Kidney epithelial cell (primary cell): ENCODE measurements at regions not wholly inside any gene's neighbourhood (a gene's known extent, or its start where the extent isn't known, plus 50 kb on each side); places are given as distances from the start of the nearest gene placed in this dataset.
"Not testable (repeated sequence)": the region's sequence is repeated elsewhere in the genome, so short reads cannot be mapped to it uniquely, and the experiment has no call there.

Experiments used
- DNase-seq: peaks from one replicate; pipeline ENCODE4 v3.0.0-alpha.2; 2010; ENCODE audit warnings: low read depth
- H3K27me3 ChIP-seq: 2 replicates; pipeline ENCODE4 v1.6.0; 2011; ENCODE audit warnings: low read length; ENCODE audit not compliant: control insufficient read depth, insufficient read depth
- H3K36me3 ChIP-seq: 2 replicates; pipeline ENCODE4 v1.5.1; 2011; ENCODE audit warnings: low read length; ENCODE audit not compliant: control insufficient read depth, insufficient read depth
- H3K4me3 ChIP-seq: 2 replicates; pipeline ENCODE4 v1.5.1; 2011; ENCODE audit warnings: low read depth, mild to moderate bottlenecking, control low read depth, low read length
- TF ChIP-seq, protein P1 (sequence below): IDR thresholded peaks from 2 replicates; pipeline ENCODE4 v1.5.1; 2011; ENCODE audit warnings: mild to moderate bottlenecking, moderate library complexity, low read length, control low read depth, inconsistent platforms; ENCODE audit not compliant: insufficient read depth, poor library complexity, severe bottlenecking

DNA sequence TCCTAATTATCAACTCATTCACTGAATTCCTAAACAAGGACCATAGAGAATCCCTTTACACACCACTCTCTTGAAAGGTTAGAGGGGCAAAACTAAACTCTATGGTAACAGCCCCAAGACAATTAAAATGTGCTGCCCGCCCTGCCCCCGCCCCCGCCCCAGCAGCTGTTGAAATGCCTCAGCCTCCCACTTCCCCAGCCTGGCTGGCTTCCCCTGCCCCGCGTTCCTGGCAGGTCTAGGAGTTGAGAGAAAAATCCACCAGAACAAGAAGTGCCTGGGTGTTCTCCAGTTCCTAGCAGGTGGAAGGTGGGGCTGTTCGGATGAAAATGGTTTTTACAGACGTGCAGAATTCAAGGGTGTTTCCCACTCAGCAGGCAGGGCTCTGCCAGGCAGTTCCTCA lies 109.5 kb upstream of the ZEB1 start:
- no peaks in the 10 kb centered on the region for H3K36me3 ChIP-seq
- H3K4me3 ChIP-seq, result no peak overlapping the region
- no peaks in the 10 kb centered on the region for H3K27me3 ChIP-seq
- DNase-seq, result no peak
- TF ChIP-seq, protein P1, sequence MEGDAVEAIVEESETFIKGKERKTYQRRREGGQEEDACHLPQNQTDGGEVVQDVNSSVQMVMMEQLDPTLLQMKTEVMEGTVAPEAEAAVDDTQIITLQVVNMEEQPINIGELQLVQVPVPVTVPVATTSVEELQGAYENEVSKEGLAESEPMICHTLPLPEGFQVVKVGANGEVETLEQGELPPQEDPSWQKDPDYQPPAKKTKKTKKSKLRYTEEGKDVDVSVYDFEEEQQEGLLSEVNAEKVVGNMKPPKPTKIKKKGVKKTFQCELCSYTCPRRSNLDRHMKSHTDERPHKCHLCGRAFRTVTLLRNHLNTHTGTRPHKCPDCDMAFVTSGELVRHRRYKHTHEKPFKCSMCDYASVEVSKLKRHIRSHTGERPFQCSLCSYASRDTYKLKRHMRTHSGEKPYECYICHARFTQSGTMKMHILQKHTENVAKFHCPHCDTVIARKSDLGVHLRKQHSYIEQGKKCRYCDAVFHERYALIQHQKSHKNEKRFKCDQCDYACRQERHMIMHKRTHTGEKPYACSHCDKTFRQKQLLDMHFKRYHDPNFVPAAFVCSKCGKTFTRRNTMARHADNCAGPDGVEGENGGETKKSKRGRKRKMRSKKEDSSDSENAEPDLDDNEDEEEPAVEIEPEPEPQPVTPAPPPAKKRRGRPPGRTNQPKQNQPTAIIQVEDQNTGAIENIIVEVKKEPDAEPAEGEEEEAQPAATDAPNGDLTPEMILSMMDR, result no peak

DNA sequence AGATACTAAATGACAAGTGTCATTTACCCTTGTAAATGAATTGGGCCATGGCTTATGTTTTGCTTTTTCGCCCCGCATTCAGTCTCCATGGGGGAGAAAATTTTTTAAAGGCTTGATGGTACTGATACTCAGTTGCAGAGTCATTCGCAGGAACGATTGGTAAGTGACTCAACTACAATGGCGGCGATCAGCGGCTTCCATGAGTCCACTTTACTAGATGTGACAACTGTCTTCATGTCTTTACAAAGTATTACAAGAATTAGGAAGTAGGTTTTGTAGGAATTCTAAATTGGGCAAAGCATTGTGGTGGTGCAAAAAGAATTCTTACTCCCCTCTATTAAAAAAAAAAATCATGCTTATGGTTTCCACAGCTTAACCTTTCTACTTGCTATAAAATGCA lies 108.8 kb upstream of the ZEB1 start:
- H3K27me3 ChIP-seq, result no peaks in the 10 kb centered on the region
- no peak for DNase-seq
- H3K36me3 ChIP-seq, result no peaks in the 10 kb centered on the region
- no peak overlapping the region for H3K4me3 ChIP-seq
- TF ChIP-seq, protein P1, result no peak

DNA sequence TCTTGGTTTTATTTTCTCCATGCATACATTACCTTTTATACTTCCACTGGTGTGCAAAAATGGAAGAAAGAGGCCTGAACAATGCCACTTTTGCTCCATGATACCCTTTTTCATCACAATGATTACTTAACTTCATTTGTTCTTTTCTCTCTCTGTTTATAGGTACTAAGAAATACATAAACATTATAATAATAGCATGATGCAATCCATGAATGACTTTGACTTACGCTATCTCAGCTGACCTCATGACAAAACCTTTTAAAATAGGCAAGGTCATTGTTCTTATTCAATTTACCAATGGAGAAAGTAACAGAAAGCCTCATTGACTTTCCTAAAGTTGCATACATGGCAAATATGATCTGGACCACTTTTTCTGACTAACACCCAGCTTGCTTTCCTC lies 105.1 kb upstream of the ZEB1 start:
- DNase-seq, result no peak
- Histone ChIP-seq H3K27me3 (no peaks in the 10 kb centered on the region), H3K36me3 (no peaks in the 10 kb centered on the region), H3K4me3 (no peak overlapping the region)
- TF ChIP-seq, protein P1, result no peak

DNA sequence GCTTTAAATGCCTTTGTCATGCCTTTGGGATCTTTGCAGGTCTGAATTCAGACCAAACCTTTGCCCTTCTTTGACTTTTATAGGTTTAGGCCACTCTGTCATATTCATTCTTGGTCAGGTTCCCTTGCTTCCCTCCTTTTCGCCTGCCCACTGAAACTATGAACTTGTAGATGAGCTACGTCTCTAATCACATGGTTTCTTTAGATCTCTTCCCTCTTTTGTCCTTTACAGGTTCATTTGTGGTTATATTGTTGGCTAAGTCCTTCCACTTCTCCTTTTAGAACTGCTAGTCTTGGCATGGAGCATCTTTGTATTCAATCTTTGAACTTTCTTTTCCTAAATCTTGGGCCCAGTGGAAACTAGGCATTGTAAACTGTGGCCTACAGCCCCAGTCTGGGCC lies 104.0 kb upstream of the ZEB1 start:
- no peak overlapping the region for H3K4me3 ChIP-seq
- no peak for DNase-seq
- no peaks in the 10 kb centered on the region for H3K36me3 ChIP-seq
- TF ChIP-seq, protein P1, result no peak
- H3K27me3 ChIP-seq, result no peaks in the 10 kb centered on the region

DNA sequence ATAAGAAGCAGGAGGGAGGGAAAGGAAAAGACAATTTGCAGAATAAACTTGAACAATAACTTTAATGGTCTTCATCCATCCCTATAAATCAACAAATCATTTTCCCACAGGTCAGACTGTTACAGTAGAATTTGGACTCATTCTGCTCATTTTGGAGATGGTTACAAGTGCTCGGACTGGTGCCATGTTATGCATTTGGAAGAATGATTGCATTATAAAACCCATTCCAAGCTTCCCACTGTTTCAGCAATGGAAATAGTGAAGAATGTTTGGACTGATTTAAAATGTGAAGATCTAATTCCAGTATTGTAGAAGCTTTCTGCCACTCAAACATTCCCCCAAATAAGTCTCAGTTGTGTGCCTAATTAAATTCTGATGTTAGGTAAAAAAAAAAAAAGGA lies 99.7 kb upstream of the ZEB1 start:
- no peak overlapping the region for H3K4me3 ChIP-seq
- DNase-seq, result no peak
- H3K36me3 ChIP-seq, result no peaks in the 10 kb centered on the region
- TF ChIP-seq, protein P1, result no peak
- H3K27me3 ChIP-seq, result no peaks in the 10 kb centered on the region

DNA sequence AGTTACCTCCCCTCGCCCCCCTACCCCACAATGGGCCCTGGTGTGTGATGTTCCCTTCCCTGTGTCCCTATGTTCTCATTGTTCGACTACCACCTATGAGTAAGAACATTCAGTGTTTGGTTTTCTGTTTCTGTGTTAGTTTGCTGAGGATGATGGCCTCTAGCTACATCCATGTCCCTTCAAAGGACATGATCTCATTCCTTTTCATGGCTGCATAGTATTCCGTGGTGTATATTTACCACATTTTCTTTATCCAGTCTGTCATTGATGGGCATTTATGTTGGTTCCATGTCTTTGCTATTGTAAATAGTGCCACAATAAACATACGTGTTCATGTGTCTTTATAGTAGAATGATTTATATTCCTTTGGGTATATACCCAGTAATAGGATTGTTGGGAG lies 90.2 kb upstream of the ZEB1 start:
- not testable (repeated sequence) for H3K36me3 ChIP-seq, DNase-seq, H3K27me3 ChIP-seq, H3K4me3 ChIP-seq
